K562 (cell line): ENCODE measurements at regions not wholly inside any gene's neighbourhood (a gene's known extent, or its start where the extent isn't known, plus 50 kb on each side); places are given as distances from the start of the nearest gene placed in this dataset.

Experiments used
- CBX8 ChIP-seq: fragments of 200-600 bp; sonication (generic); IDR thresholded peaks from 2 replicates; pipeline ENCODE4 v1.6.1; 2012; ENCODE audit warnings: borderline replicate concordance, mixed run types, low read depth, mild to moderate bottlenecking, moderate library complexity, mixed read lengths, low read length, control low read depth, inconsistent platforms; ENCODE audit not compliant: poor library complexity, severe bottlenecking; ENCODE audit errors: extremely low read depth
- IRF2 ChIP-seq: sonication (generic); formaldehyde crosslinking; IDR thresholded peaks from 2 replicates; pipeline ENCODE4 v1.8.1; 2022; ENCODE audit warnings: mild to moderate bottlenecking, missing genetic modification reagents
- MXI1 ChIP-seq: IDR thresholded peaks from 2 replicates; pipeline ENCODE4 v1.6.1; 2011; ENCODE audit warnings: low read depth, mild to moderate bottlenecking, improper control_type of control experiment, low read length
- NONO ChIP-seq, 2 experiments: fragments of 200-400 bp in 1 of 2; fragments of 450-650 bp in 1 of 2; formaldehyde crosslinking in 1 of 2; IDR thresholded peaks; 2 replicates each; pipeline ENCODE4 v1.6.1; 2017; ENCODE audit warnings: low read depth in 2 of 2, mild to moderate bottlenecking in 2 of 2, moderate library complexity in 2 of 2, low read length in 1 of 2
- SP1 ChIP-seq: sonication (generic); formaldehyde crosslinking; IDR thresholded peaks from 2 replicates; pipeline ENCODE4 v1.8.1; 2022; ENCODE audit warnings: mild to moderate bottlenecking, missing genetic modification reagents
- ZBTB40 ChIP-seq, 2 experiments: fragments of 450-650 bp in 1 of 2; sonication (generic) in 1 of 2; formaldehyde crosslinking in 1 of 2; IDR thresholded peaks; 2 replicates each; pipeline versions ENCODE4 v1.7.1 to v1.9.0; 2016 to 2022; ENCODE audit warnings: inconsistent platforms in 1 of 2, mild to moderate bottlenecking in 1 of 2, missing genetic modification reagents in 1 of 2

GRCh38 chr2:164110515-164110914 is 374.7 kb upstream of the FIGN start:
- TF ChIP-seq SP1 (CRISPR knock-in tag), result no peak
- TF ChIP-seq ZBTB40 (IDR thresholded peaks at IDR 0.05), result no peak
- no peak for TF ChIP-seq ZBTB40 (CRISPR knock-in tag; IDR thresholded peaks at IDR 0.05)
- no peak for TF ChIP-seq CBX8
- no peak for TF ChIP-seq MXI1
- TF ChIP-seq IRF2 (CRISPR knock-in tag), result no peak
- TF ChIP-seq NONO (IDR thresholded peaks at IDR 0.05; ENCODE audit: low read depth in 2 of 2, low read length in 1 of 2), result no peak
